Fibroblast of the aortic adventitia (primary cell): ENCODE measurements at regions not wholly inside any gene's neighbourhood (a gene's known extent, or its start where the extent isn't known, plus 50 kb on each side); places are given as distances from the start of the nearest gene placed in this dataset.

ENCODE experiments used
- DNase-seq: peaks from one replicate; pipeline ENCODE4 v3.0.0-alpha.2; 2010; ENCODE audit warnings: low read depth
- H3K4me3 ChIP-seq: 2 replicates; pipeline ENCODE4 v1.5.1; 2011; ENCODE audit warnings: low read depth, mild to moderate bottlenecking, control low read depth, low read length, moderate library complexity
- CTCF ChIP-seq: IDR thresholded peaks from 2 replicates; pipeline ENCODE4 v1.5.1; 2011; ENCODE audit warnings: mild to moderate bottlenecking, low read length, control low read depth, inconsistent platforms; ENCODE audit not compliant: insufficient read depth

- TF ChIP-seq CTCF = no peak
- DNase-seq = no peak
- no peak overlapping the region for H3K4me3 ChIP-seq
These were observed 297.2 kb upstream of the VSTM2A start for GRCh38 chr7:54245020-54245419.

- H3K4me3 ChIP-seq = no peak overlapping the region
- no peak for DNase-seq
- TF ChIP-seq CTCF = no peak
These were observed 292.5 kb upstream of the VSTM2A start for GRCh38 chr7:54249686-54250085.

GRCh38 chr7:54252256-54253035 is 289.7 kb upstream of the VSTM2A start:
- TF ChIP-seq CTCF = no peak
- DNase-seq = no peak
- H3K4me3 ChIP-seq = no peak overlapping the region

- DNase-seq = no peak
- TF ChIP-seq CTCF = no peak
- no peak overlapping the region for H3K4me3 ChIP-seq
These were observed 289.2 kb upstream of the VSTM2A start for GRCh38 chr7:54253036-54253373.

GRCh38 chr7:54255242-54255641 is 286.9 kb upstream of the VSTM2A start:
- H3K4me3 ChIP-seq = no peak overlapping the region
- no peak for TF ChIP-seq CTCF
- no peak for DNase-seq

- DNase-seq = no peak
- no peak overlapping the region for H3K4me3 ChIP-seq
- TF ChIP-seq CTCF = no peak
These were observed 283.0 kb upstream of the VSTM2A start for GRCh38 chr7:54259185-54259584.

GRCh38 chr7:54260941-54261371 is 281.2 kb upstream of the VSTM2A start:
- no peak for TF ChIP-seq CTCF
- DNase-seq = peak; percentile 83

More at GRCh38 chr7:54260941-54261371, 281.2 kb upstream of the VSTM2A start:
- no peak overlapping the region for H3K4me3 ChIP-seq
